LHCN-M2 (cell line): ENCODE measurements at regions not wholly inside any gene's neighbourhood (a gene's known extent, or its start where the extent isn't known, plus 50 kb on each side); places are given as distances from the start of the nearest gene placed in this dataset.

Source experiments
- DNase-seq: peaks from one replicate; pipeline ENCODE4 v3.0.0-alpha.2; 2012; ENCODE audit warnings: low read depth

DNA sequence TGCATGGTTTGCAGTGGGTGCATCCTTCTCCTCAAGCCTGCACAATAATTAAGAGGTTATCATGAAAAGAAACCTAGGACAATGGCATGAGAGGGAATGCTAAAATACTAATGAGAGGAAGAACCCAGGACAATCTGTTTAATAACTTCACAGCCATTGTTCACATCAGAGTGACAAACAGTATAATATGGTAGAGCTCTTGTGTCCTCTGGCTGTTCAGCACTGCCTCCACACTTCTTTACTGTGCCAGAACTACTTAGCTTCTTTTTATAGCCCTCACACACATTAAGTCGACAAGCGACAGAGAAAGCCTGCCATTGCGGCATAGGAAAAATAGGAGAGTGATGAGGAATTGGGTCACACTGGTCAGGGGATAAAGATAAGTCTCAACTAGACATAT lies 65.0 kb upstream of the MEIS2 start:
- no peak for DNase-seq

DNA sequence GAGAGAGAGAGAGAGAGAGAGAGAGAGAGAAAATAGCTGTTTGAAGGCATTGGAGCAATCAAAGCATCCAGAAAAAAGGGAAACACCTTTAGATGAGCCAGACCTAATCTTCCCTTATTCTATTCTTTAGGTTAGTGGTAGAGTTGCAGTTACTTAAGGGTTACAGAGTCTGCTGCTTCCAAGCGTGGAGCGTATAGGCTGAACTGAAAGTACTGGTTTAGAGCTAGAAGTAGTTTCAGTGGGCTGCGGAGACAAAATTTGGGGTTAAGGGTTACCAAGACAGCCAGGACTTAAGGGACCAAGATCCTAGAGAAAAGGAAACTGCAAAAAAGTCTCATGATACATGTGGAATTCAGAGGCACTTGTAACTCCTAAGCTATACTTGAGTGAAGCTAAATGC lies 66.1 kb upstream of the MEIS2 start:
- DNase-seq: no peak

GRCh38 chr15:37181339-37181738 lies 81.0 kb upstream of the MEIS2 start:
- no peak for DNase-seq

- no peak for DNase-seq
Observed at GRCh38 chr15:37199545-37199944, 99.2 kb upstream of the MEIS2 start.

DNA sequence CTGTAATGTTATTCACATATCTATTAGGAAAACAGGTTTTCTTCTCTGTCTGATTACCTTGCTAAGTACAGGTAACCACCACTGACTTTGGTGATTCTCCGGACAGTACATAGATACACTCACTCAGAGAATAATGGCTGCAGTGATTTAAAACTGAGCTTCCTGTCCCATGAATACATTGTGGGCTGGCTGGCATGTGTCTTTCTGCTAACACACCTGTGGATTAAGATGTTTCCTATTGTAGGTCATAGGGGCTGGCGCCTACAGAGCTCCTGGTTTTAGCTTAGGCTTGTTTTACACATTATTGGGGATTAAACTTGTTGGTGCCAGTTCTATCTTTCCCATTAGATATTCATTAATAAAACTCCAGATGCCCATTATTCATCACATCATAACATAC lies 102.7 kb upstream of the MEIS2 start:
- no peak for DNase-seq

GRCh38 chr15:37204692-37205091 lies 104.3 kb upstream of the MEIS2 start:
- peak; percentile 7 for DNase-seq

DNA sequence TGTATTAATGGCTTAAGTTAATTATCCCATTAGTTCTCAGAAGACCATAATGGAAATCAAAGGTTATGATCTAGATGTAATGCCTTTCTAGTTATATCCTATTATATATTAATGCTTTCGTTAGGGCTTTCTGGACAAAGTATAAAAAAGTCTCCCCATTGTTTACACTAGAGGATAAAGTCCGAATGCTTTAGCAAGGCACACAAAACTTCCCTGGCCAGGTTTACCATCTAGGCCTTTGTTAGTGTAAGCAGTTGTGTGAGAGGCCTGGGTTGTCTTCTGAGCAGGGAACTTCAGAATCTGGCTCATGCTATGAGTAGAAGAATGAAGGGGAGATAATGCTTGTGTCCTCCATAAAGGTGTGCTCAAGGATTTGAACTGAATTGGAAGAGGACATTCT lies 106.3 kb upstream of the MEIS2 start:
- DNase-seq: no peak

DNA sequence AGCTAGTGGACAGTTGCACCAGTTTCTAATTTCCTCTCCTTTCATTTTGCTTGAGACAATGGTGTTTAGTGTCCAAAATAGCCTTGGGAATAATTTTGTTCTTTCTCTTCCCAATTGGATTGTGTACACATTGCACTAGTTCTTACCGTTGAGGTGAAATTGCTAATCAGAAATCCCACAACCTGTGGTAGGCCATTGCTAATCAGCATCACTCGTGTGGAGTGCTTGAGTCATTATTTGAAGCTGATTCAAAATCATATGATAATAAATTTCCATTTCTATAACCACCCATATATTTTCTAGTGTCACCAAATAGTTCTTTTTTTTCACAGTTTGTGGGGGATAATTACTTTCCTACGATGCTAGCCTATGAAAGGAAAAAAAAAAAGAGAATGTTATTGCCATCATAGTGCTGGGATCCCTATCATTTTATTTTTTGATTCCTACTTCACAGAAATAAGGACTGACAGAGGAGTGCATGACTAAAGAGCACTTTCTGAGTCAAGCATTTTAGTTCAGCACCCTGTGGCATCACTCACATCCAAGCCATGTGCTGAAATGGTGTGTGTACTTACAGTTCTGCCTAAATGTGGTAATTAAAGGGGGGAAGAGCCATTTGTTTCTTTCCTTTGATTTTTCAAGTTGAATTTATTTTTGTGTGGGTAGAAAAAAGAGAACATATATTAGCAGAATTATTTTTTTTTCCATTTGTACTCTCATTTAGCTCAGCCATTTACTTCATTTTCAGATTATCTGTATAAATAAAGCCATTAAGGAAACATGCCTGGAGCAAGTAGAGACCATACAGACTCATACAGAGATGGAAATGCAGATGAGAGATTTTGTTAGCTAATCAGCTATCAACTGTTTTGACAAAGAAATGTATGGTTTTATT lies 108.0 kb upstream of the MEIS2 start:
- DNase-seq: no peak

DNA sequence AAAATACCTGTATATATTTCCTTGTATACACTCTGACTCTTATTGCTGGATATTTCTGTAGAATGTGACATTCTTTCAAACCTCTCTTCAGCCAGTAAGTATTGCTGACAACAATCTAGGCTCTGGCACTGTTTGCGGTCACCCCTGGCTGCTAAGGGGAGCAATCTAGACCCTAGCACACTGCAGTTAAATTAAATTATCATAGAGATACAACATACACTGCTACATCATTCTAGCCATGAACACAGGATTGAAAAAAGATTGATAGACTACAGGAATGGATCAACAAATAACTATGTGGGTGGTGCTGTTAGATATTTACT lies 108.7 kb upstream of the MEIS2 start:
- DNase-seq: no peak

DNA sequence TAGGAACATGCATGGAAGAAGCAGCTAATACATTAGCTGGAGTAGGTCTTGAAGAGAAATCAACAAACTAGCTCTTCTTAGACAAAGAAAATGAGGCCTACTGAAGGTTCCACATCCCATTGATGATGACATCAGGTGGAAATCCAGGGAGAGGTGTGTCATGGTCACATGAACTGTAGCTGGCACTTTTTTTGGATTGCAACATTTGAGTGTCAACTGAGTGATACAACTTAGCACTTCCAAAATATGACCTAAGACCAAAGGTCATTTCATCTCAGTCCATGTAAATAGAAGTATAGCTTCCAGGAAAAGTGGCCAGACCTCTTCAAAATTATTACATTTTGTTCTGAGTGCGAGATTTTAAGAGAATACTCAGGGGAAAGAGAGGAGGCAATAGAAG lies 117.2 kb upstream of the MEIS2 start:
- DNase-seq: no peak

GRCh38 chr15:37218351-37218916 lies 118.1 kb upstream of the MEIS2 start:
- DNase-seq: no peak

DNA sequence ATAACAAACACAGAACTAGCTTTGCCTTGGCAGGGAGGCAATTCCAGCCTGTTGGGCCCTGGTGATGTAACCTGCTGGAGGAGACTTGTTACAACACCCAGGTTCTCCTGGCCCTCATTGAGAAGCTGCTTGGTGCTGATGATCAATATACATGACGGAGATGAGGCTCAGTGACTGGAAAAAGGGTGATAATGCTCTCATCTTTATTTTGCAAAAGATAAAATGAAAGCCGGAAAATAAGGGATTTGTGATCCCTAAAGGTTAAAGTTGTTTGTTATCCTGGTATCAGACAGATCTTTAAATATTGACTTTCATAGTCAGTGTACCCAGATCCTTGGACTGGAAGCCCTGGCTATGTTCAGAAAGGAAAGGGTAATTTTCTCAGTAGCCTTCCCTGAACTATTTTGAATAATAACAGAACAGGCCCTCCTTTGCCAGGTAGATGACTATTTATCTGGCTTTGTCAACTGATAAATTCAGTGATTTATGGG lies 118.9 kb upstream of the MEIS2 start:
- no peak for DNase-seq

GRCh38 chr15:37220949-37221670 lies 120.8 kb upstream of the MEIS2 start:
- no peak for DNase-seq

- DNase-seq: no peak
Observed at GRCh38 chr15:37221671-37222145, 121.4 kb upstream of the MEIS2 start.

GRCh38 chr15:37223089-37223488 lies 122.7 kb upstream of the MEIS2 start:
- no peak for DNase-seq

- DNase-seq: no peak
Observed at GRCh38 chr15:37229855-37230619, 129.7 kb upstream of the MEIS2 start.

DNA sequence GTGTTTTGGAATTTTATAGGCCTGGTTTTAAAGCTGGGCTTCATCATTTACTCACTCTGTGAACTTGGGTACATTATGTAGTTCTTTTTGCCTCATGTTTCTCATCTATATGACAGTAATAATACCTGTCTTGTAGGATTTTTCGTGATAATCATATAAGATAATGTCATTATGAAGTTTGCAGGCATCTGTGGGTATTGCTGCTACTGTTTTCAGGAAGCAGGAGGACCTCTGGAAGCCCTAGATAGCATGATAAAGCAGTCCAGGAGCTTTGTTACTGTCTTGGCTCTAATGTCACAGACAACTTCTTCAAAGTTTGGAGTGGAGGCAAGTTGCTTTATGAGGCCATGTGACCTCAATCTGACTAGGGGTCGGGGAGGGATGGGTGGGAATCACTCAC lies 145.0 kb upstream of the MEIS2 start:
- no peak for DNase-seq

- DNase-seq: no peak
Observed at GRCh38 chr15:37246065-37246464, 145.7 kb upstream of the MEIS2 start.

DNA sequence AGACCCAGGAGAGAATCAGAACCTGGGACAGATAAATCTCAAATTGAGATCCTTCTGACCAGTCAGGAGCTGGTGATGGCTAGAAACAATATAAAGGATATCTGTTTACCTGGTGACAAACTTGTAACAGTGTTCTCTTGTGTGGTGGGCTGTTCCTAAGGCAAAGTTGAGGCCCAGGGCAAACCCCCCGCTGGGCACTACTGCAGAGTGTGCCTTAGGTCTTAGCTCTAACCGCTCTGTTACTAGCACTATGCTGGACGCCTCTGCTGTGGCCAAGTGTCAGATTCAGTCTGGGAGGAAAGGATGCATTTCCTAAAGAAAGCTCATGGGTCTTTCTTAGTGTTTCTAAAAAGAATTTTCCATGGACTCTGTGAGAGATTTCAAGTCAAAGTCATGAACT lies 146.5 kb upstream of the MEIS2 start:
- no peak for DNase-seq

DNA sequence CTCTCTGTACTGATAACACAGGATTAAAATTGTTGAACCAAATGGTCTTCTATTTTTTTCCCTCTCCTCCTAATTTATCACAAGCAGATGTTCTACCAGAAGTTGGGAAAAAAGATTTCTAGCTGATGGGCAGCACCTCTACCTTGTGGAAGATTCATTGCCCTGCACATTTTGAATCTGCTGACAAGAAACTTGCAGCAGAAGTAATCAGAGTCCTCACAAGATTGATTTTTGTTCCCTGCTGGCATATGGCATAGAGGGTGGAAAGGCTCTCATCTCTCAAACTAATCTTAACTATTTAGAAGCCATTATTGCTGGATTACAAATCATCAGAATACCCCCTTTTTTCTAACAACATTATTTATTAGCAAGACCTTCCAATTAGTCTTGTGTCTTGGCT lies 148.9 kb upstream of the MEIS2 start:
- no peak for DNase-seq

GRCh38 chr15:37252530-37252929 lies 152.2 kb upstream of the MEIS2 start:
- DNase-seq: no peak

- no peak for DNase-seq
Observed at GRCh38 chr15:37253877-37254276, 153.5 kb upstream of the MEIS2 start.
